ENCODE measurements at regions not wholly inside any gene's neighbourhood (a gene's known extent, or its start where the extent isn't known, plus 50 kb on each side); places are given as distances from the start of the nearest gene placed in this dataset.

DNA sequence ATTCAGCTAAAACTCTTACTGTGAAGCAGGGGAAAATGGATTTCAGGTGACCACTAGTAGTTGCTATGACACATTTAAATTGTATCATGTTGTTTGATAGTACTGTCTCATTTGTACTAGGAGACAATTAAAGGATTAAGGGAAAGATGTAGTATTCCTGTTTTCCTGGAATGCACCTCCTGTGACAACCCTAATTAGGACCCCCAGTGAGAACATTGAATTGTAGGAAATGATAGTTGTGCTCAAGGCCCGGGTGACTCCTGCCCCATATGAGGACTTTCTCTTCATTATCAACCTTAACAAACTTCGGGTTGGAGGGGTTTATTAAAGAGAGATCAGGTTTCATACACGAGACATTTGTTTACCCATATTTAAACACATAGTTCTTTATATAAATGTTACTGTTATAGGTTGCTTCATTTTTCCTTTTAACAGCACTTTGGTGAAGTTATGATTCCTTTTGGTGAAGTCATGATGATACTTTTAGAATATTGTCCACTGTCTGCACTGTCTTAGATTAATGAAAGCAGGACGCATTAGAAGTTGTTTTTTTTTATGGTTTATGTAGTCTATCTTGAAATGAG, 392.6 kb upstream of the NAALADL2 start:
- TF ChIP-seq, protein P1, sequence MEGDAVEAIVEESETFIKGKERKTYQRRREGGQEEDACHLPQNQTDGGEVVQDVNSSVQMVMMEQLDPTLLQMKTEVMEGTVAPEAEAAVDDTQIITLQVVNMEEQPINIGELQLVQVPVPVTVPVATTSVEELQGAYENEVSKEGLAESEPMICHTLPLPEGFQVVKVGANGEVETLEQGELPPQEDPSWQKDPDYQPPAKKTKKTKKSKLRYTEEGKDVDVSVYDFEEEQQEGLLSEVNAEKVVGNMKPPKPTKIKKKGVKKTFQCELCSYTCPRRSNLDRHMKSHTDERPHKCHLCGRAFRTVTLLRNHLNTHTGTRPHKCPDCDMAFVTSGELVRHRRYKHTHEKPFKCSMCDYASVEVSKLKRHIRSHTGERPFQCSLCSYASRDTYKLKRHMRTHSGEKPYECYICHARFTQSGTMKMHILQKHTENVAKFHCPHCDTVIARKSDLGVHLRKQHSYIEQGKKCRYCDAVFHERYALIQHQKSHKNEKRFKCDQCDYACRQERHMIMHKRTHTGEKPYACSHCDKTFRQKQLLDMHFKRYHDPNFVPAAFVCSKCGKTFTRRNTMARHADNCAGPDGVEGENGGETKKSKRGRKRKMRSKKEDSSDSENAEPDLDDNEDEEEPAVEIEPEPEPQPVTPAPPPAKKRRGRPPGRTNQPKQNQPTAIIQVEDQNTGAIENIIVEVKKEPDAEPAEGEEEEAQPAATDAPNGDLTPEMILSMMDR (IDR thresholded peaks at IDR 0.05) = no peak
- TF ChIP-seq POLR2AphosphoS5 (IDR thresholded peaks at IDR 0.05; ENCODE audit: low read depth, low read length) (no peak), REST (IDR thresholded peaks at IDR 0.05; ENCODE audit: insufficient read depth in 1 of 2, low read depth in 2 of 2, low read length in 1 of 2) (no peak), SIN3A (IDR thresholded peaks at IDR 0.05; ENCODE audit: borderline replicate concordance, insufficient read depth, low read depth, low read length) (no peak), TCF7L2 (IDR thresholded peaks at IDR 0.05; ENCODE audit: low read depth, low read length) (no peak)
